ENCODE measurements at regions not wholly inside any gene's neighbourhood (a gene's known extent, or its start where the extent isn't known, plus 50 kb on each side); places are given as distances from the start of the nearest gene placed in this dataset.
A peak's percentile ranks its signal among the peaks of the same experiment; 100 is the strongest.

DNA sequence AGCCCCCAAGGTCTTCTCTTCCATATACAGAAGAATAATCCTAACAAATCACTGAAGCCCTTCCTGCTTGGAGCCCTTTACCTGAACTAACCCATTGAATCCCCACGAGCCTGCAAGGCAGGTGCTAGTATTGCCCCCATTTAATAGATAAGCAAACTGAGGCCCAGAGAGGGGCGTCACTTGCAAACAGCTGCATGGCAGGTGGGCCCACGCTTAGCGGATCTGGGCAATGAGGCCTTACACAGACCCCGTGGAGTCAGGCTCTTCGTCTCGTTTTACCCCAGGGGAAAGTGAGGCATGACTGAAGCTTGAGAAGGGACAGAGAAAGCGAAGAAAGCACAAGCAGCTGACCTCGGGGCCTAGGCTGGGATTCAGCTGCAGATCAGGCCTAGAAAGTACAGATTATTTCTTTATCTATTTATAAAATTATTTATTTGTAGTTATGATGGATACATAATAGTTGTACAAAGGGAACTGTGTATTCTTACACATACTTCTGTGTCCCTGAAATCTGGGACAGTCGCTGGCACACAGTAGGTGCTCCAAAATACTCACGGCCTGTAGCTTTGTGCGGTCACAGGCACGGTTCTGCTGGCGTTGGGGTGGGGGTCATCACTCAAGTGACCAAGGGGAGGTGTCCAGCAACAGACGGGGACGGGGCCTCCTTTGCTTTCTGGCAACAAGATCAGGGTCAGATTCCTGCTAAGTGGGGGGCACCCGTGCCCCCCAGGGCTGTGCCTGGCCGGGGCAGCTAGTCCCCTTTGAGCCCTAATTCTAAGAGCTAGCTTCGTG lies 223.2 kb upstream of the GSE1 start:
- no peak for DNase-seq (ENCODE audit: low read depth, low spot score)

DNA sequence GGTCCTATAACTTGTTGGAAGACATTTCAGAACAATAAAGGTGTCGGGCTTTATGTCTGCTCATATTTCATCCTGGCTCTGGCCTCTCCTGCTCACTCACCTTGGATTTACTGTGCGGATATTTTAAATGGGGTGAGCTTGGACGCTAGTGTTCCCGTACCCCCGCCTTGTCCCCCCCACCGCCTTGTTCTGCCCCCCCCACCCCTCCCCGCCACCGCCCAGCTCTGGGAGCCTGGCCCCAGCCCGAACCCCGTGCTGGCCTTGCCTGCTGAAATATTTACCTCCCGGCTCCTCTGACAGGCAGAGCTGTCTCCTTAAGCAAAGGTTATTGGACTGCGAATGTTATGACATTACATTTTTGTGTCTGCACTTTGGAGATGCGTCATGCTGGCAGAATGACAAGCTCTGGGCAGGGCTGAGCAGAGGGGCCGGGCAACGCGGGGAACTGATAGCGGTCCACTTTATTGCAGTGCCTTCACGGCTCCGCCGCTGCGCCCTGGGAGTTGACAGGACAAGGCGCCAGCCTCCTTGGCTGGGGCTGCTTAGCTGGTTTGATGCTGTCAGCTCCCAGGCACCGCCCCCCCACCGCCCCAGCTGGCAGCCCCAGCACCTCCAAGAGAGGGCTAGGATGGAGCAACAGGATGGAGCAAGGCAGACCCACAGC lies 222.5 kb upstream of the GSE1 start:
- no peak for DNase-seq (ENCODE audit: low read depth, low spot score)

DNA sequence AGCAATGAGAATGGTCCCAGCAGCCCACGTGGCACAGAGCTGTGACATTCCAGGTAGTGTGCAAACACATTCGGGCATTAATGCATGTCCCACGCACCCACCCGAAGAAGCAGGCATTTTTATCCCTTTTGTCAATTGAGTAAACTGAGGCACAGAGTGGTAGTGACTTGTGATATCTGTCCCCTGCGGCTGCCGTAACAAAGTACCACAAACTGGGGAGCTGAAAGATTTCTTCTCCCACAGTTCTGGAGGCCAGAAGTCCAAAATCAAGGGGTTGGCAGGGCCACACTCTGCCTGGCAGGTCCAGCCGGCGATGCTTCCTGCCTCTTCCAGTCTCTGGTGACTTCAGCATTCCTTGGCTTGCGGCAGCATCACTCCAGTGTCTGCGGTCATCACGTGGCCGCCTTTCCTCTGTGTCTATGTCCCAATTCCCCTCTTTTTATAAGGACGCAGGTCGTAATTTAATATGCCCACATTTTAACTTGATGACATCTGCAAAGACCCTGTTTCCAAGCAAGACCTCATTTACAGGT lies 221.9 kb upstream of the GSE1 start:
- DNase-seq (ENCODE audit: low read depth, low spot score) = no peak

DNA sequence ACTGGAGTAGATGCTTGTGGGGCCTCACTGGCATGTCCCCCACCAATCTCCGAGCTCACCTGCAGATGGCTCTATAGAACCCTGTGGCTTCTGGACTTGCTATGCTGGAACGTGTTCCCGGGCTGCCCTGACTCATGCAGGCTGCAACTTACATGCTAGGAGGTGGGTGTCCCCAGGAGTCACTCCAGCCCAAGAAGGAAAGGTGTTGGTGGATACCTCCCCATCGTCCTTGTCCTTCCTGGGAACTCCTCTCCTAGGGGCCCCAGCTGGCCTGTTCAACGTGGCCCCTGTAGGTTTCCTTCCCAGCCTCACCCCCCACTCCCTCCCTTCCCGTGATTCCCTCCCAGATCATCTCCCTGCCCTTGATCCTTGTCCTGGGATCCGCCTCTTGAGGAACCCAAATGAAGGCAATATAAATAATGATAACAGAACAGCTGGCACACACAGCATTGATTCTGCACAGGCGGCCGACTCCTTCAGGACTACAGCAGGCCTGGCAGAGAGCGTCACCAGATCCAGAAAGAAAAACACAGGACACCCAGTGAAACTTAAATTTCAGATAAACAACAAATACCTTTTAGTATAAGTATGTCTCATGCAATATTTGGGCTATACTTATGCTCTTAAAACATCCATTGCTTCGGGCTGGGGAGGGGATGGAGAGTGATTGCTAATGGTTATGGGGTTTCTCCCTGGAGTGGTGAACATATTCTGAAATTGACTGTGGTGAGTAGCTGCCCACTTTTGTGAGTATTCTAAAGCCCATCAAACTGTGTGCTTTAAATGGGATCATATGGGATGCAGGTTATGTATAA lies 221.1 kb upstream of the GSE1 start:
- no peak for DNase-seq (ENCODE audit: low read depth, low spot score)

DNA sequence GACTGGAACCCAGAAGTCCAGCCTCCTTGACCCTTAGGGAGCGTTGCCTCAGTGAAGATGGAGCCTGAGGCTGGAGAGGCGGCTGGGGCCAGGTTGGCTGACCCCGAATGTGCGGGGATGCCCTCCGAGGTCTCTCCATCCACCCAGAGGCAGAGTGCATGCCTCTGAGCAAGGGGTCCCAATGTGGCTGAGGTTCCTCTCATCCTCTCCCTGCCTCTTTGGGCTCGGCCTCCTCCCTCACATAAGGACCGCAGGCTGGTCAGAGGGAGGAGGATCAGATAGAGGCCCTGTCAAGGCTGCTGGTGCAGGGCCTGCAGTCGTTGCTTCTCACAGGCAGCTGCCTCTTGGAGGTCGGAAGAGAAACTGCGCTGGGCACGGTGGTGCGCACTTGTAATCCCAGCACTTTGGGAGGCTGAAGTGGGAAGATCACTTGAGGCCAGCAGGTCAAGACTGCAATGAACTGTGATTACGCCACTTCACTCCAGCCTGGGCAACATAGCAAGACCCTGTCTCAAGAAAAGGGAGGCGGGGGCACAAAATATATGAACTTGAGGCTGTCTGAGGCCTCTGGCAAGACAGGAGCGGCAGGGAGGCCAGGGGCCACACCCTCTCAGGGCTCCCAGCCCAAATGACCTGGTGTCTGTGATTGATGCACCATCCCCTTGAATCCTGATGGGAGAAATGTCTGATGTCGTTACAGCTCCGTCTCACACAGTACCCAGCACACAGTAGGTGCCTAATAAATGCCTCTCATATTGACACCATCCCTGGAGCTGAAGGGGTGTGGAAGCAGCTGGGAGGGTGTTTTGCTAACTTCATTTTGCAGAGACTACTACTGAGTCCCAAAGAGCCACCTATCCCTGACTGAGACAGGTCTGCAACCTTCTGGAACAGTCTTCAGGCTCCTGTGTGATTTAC lies 220.1 kb upstream of the GSE1 start:
- DNase-seq (ENCODE audit: low read depth, low spot score) = no peak

DNA sequence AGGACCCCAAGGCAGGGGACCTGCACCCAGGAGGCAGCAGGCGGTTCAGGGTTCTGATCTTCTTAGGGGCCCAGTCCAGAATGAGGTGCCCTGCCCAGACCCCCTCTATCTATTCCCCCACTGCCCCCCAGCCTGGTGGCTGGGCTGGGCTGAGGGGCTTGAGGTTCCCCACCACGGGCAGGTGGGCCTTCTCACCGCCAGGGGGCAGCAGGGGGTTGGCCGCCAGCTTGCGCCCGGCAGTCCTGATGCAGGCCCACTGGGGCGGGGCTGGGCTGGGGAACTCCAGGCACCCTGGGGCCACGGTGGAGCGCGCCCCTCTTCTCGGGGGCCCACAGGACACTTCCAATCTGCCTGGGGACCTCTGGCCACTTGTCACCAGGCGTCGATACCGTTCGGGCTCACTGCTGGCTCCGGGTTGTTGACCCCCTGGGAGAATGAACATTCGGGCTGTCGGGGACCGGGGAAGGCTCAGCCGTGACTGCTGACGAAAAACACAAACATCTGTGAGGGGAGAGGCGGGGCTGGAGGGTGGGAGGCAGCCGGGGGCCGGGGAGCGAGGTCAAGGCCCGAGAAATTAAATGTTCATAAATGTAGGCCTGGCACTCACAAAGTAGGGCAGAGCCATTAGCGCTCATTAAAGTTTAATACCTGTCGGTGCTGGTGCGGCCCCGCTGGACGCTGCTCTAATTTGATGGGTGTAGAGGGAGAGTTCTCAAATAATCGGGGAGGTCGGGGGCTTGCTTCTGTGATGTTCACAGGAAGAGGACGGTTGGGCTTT lies 219.3 kb upstream of the GSE1 start:
- DNase-seq (ENCODE audit: low read depth, low spot score) = peak; percentile 81

DNA sequence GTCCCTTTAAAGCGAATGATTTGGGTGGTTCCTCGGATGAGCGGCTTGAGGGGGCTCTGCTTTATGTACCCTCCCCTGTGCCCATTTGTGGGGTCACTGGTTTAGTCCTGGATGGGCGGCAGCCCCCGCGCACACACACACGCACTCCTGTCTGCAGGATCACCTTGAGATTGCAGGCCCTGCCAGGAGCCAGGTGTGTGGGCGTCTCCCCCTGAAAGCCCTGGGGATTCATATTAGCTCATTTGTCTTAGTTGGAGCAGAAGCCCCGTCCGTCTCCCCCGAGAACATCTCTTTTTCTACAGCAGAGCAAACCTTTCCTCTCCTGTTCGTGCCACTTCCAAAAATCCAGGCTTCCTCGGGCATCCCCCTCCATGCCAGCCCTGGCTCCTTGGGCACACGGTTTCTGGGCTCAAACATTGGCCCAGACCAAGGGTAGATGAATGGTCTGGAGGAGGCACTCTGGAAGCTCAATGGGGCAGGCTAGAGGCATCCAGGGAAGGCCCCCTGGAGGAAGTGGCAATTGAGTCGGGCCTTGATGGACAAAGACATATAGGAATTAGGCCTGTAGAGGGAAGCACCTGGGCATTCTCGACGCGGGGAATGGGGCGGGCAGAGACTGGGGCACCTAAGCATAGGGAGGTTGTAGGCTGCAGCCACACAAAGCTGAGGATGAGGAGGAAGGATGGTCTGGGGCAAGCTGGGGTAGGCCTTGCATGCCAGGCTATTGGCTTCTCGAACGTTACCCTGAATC lies 218.5 kb upstream of the GSE1 start:
- DNase-seq (ENCODE audit: low read depth, low spot score) = no peak

DNA sequence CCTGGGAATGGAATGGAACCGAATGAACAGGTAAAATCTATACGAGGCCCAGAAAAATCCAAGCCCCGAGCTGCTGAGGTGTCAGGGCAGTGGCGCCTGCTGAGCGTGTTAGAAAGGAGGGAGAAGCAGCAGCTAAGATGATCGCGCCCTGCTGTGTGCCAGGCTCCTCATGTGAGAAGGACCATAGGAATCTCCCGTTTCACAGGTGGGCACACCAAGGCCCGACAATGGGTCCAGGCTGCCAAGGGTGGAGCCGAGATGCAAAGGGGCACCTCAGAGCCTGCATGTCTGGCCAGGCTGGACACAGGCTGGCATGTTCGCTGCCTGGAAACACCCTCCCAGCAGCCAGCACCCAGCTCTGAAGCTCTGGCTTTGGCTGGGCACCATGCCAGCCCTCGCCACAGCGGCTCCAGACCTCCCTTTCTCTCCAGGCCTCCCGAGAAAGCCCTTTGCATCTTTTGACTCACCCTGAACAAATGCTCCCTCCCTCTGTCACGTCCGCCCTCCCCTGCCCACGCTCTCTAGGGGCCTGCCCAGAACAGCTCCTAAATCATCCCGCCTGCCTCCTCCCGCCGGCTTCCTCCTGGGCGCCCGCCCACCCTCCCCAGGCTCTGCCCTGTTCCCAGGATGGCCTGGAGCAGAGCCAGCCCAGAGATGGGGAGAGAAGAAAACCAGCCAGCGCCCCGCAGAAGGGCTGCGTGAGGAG lies 217.8 kb upstream of the GSE1 start:
- peak; percentile 67 for DNase-seq (ENCODE audit: low read depth, low spot score)

DNA sequence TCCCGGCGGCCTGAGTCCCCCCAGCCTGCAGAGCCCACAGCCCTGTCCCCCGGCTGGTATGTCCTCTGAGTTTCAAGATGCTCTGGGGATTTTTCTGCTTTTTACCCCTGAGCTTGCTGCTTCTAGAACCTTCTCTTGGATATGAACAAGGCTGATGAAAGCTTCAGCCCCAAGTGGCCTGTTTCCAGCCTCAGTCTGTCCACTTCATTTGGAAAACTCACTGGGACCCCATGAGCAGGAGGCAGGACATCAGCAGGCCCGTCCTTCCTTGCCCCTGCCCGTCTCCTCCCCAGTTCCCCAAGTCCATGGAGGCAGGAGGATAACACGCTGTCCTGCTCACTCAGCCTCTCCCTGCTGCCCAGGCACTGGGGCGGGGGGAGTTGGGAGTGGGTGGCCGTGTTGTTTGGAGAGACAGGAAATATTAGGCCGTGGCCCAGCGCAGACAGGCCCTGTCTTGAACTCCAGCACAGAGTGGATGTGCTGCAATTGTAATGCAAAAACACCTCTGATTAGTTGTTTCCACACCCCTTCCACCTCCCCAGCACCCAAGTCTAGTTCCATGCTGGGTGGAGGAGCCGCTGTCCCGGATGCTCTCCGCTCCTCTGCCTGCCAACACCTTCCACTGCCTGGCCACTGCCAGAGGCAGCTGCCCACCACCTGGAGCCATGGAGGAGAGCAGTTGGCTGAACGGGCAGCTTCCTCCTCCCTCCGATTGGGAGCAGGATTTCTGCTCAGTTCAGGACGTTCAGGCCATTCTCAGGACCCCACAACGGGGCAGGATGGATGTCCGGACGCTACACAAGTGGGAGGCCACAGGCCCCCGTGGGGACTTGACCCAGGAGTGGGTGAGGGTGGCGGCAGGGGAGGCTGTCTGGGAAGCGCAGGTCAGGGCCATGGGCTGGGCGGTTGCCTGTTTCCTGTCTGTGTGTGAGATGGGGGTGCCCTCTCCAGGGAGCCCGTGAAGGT lies 216.9 kb upstream of the GSE1 start:
- DNase-seq (ENCODE audit: low read depth, low spot score) = no peak

DNA sequence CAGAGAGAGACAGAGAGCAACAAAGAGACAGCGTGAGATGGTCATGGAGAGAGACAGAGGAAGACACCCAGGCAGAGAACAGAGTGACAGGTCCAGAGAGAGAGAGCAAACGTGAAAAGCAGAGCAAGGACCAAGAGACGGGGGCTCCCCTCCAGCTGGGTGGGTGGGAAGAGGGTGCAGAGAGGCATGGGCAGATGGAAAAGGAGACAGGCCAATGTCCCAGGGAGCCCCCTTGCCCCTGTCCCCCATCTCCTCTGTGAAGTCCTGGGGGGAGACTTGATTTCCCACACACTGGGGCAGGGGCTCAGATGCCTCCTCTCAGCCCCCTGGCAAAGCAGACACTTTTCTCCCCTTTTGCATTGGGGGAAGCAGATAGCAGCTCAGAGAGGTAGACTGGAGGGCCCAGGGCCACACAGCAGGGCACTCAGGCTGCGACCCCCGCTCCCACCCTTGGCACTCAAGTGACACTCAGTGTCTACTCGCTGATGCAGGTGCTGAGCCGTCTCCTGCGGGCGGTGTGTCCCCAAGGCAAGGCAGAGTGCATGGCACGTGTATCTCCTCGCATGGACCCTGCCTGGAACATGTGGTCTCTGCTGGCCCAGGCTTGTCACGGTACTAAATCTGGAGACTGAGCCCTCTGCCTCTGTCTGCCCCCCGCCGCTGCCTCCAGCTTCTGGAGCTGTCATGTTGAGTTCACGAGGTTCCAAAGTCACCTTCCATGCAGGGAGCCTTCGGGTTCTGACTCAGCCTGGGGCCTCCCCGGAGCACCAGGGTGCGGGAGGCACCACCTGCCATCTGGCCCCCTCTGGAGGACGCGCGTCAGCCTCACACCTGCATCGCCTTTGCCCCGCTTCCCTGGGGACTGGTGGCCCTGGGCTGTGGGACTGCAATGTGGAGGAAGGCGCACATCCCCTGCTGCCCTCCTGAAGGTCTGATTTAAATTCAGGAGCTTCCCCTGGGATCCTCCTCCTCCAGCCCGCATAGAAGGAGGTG lies 215.9 kb upstream of the GSE1 start:
- peak; percentile 60 for DNase-seq (ENCODE audit: low read depth, low spot score)

DNA sequence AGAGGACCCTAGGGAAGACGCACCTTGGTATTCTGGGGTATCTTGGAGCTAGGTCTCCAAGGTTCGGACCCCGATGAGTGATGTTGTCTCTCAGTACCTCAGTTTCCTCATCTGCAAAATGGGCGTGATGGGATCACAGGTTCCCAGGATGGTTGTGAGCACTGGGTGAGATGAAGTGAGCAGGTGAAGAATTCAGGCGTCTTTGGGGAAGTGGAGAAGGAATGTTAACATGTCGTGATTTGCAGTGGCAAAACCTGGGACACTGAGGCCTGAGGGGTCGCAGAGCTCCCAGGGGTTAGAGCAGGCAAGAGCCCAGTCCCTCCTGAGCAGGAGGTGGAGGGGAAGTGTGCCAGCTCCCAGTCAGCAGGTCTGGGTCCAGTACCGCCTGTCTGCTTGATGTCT lies 215.1 kb upstream of the GSE1 start:
- no peak for DNase-seq (ENCODE audit: low read depth, low spot score)

DNA sequence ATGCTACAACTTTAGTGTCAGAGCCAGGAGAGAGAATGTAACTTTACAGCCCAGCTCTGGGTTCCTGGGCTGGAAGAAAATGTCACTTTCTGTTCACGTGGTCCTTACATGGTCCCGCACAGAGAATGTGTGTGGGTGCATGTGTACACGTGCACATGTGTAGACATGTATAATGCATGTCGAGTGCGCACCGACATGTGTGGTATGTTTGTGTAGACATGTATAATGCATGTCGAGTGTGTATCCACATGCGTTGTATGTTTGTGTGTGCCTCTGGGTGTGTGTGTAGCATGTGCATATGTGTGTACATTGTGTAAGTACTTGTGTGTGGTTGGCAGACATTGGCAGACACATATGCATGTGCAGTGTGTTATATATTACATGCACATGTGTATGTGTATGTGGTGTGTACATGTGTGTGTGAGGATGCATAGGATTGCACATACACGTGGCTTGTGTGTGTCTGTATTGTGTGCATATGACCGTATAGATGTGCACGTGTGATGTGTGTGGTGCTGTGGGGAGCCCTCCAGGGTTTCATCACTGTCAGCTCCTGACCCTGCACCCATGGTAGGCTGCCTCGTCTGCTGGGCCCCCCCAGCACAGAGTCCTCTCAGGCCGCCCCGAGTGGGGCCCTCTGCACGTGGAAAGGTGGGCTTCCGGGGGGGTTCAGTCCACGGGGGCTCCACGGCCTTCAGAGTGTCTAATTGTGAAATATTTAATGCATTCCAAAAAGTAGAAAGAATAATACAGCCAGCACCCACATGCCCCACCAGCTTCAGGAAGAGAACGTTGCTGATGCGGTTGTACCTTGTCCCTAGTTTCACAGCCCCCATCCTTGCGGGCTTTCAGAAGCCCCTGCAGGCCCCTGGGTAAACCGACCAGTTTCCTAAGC lies 214.2 kb upstream of the GSE1 start:
- no peak for DNase-seq (ENCODE audit: low read depth, low spot score)

DNA sequence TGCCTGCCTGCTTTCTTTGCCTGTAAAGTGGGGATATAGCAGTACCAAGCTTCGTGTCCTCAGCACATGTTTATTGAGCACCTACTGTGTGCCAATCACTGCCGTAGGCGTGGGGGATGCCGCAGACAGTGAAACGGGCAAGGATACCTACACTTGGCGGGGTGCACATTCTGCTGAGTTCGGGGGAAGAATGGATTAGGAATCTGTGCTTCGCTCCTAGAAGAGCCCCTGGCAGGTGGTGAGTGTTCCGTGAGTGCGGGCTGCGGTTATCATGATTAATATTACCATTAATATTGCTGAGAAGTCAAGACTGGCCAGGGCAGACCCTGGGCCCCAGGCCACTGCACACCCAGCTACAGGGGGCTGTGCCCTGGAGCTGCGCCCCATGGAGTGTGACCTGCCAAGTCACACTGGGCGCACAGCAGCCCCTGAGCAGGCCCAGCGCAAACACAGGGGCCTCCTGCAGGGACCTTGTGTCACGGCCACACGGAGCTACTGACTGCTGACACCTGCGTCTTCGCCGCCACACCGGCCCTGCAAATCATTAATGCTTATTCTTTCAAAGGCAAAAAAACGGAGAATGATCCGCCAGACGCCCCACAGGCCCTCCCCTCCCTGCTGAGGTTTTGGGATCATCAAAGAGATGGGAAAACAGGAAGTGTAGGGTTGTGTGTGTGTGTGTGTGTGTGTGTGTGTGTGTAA lies 213.4 kb upstream of the GSE1 start:
- no peak for DNase-seq (ENCODE audit: low read depth, low spot score)

DNA sequence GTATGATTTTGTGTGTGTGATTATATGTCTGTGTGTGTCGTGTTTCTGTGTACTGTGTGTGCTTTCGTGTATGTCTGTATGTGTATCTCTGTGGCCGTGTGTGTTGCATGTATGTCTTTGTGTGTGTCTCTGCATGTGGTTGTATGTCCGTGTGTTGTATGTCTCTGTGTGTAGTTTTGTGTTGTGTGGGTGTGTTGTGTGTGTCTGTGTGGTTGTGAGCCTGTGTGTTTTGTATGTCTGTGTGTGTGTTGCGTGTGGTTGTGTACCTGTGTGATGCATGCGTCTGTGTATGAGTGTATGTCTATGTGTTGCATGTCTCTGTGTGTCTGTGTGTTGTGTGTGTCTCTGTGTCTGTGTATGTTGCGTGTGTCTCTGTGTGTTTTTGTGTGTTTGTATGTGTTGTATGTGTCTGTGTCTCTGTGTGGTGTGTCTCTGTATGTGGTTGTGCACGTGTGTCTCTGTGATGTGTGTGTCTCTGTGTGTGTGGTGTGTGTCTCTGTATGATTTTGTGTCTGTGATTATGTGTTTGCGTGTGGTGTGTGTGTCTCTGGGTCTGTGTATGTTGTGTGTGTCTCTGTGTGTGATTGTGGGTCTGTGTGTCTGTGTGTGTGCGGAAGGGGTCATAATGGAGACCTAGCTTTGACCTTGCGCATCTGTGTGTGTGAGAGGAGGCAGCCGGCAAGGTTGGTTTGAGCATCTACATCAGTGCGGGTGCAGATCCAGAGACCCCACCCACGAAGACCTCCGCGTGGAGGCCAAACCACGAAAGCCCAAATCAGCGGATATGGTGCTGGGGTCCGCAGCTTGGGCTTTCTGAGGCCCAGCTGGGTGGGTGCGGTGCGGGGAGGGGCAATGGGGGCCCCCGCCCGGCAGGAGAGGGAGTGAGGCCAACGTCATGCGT lies 212.6 kb upstream of the GSE1 start:
- no peak for DNase-seq (ENCODE audit: low read depth, low spot score)
